Naive thymus-derived CD4-positive, alpha-beta T cell (primary cell): ENCODE measurements at regions not wholly inside any gene's neighbourhood (a gene's known extent, or its start where the extent isn't known, plus 50 kb on each side); places are given as distances from the start of the nearest gene placed in this dataset.
"Not testable (repeated sequence)": the region's sequence is repeated elsewhere in the genome, so short reads cannot be mapped to it uniquely, and the experiment has no call there.

Experiments used
- ATAC-seq: fragments of 150-1000 bp; cut with Tn5 transposase; 2 replicates; pipeline ENCODE4 v1.10.0; 2021; ENCODE audit warnings: mild to moderate bottlenecking, moderate library complexity
- CTCF ChIA-PET: fragments of 350-600 bp; sonication (Branson Sonifier 250); formaldehyde crosslinking; loops from one replicate; lab custom pipeline; 2021; ENCODE audit warnings: antibody characterized with exemption; lab: Charles Lee
- POLR2A ChIA-PET: fragments of 350-600 bp; sonication (Branson Sonifier 250); formaldehyde crosslinking; loops from one replicate; lab custom pipeline; 2021; ENCODE audit warnings: antibody characterized with exemption, inconsistent platforms; lab: Charles Lee
- DNase-seq, 9 donors: peaks; one replicate each; pipeline versions ENCODE4 v3.0.0 to v3.0.0-alpha.2; 2020 to 2022; ENCODE audit warnings: mixed read lengths in 1 of 9
- H3K27ac ChIP-seq: one replicate; pipeline ENCODE4 v1.7.0; 2013; ENCODE audit warnings: mild to moderate bottlenecking, low read depth, low read length, moderate library complexity
- H3K27me3 ChIP-seq, 2 donors: one replicate each; pipeline ENCODE4 v1.7.0; 2013; ENCODE audit warnings: low read length in 2 of 2, mild to moderate bottlenecking in 2 of 2, moderate library complexity in 2 of 2; ENCODE audit not compliant: control insufficient read depth in 2 of 2, insufficient read depth in 2 of 2
- H3K36me3 ChIP-seq, 3 experiments: 1 replicate in 2 of 3; 2 replicates in 1 of 3; pipeline ENCODE4 v1.7.0; 2013; ENCODE audit warnings: low read length in 3 of 3, mild to moderate bottlenecking in 3 of 3, moderate library complexity in 1 of 3; ENCODE audit not compliant: insufficient read depth in 3 of 3, control insufficient read depth in 2 of 3
- H3K4me1 ChIP-seq, 2 donors: one replicate each; pipeline ENCODE4 v1.7.0; 2013; ENCODE audit warnings: low read length in 2 of 2, mild to moderate bottlenecking in 2 of 2, moderate library complexity in 1 of 2; ENCODE audit not compliant: control insufficient read depth in 2 of 2, insufficient read depth in 2 of 2
- H3K4me3 ChIP-seq: 2 replicates; pipeline ENCODE4 v1.7.0; 2013; ENCODE audit warnings: mild to moderate bottlenecking, low read length
- H3K9me3 ChIP-seq, 3 experiments: 1 replicate in 2 of 3; 2 replicates in 1 of 3; pipeline ENCODE4 v1.7.0; 2013; ENCODE audit warnings: low read length in 3 of 3; ENCODE audit not compliant: control insufficient read depth in 2 of 3
- H3K27ac Mint-ChIP-seq, 9 donors: one replicate each; pipeline ENCODE4 v1.8.0; 2020 to 2022; ENCODE audit warnings: mixed read lengths in 9 of 9, mild to moderate bottlenecking in 8 of 9, moderate library complexity in 5 of 9, inconsistent platforms in 2 of 9
- H3K27me3 Mint-ChIP-seq, 5 donors: one replicate each; pipeline ENCODE4 v1.8.0; 2021 to 2022; ENCODE audit warnings: mixed read lengths in 5 of 5, mild to moderate bottlenecking in 1 of 5
- H3K36me3 Mint-ChIP-seq, 5 donors: one replicate each; pipeline ENCODE4 v1.8.0; 2020 to 2022; ENCODE audit warnings: mixed read lengths in 5 of 5, mild to moderate bottlenecking in 3 of 5, inconsistent platforms in 1 of 5
- H3K4me1 Mint-ChIP-seq, 7 donors: one replicate each; pipeline ENCODE4 v1.8.0; 2020 to 2022; ENCODE audit warnings: mixed read lengths in 7 of 7, mild to moderate bottlenecking in 3 of 7, inconsistent platforms in 1 of 7
- H3K4me3 Mint-ChIP-seq, 10 donors: one replicate each; pipeline ENCODE4 v1.8.0; 2020 to 2022; ENCODE audit warnings: mild to moderate bottlenecking in 10 of 10, mixed read lengths in 10 of 10, moderate library complexity in 6 of 10, inconsistent platforms in 2 of 10
- H3K9me3 Mint-ChIP-seq, 11 donors: one replicate each; pipeline ENCODE4 v1.8.0; 2020 to 2022; ENCODE audit warnings: mixed read lengths in 11 of 11, mild to moderate bottlenecking in 4 of 11, inconsistent platforms in 1 of 11, moderate library complexity in 1 of 11
- intact Hi-C, 2 donors: fragments of 100-400 bp; cut with micrococcal nuclease; formaldehyde crosslinking; loops; one replicate each; pipeline ENCODE4 v1.15.1; 2023

DNA sequence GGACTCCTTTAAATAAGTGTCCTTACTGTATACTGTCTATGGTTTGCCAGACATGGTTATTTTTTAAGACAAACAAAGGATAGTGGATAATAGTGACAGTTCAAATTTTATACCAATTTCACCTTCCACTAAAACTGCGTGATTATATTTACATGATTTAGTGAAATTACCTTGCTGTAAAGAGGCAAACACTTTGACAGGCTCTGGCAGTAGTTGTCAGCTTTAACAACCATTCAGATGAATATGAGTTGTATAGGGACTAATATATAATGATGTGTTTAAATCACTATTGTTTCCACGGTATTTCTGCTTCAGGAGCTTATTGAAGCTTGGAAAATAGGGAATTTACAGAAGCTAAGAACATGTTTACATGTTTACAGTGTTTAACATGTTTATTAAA is 1364.0 kb downstream of the FSCB start:
- Histone ChIP-seq H3K4me1 (no peaks in the 10 kb centered on the region), H3K27ac (no peak overlapping the region), H3K4me3 (no peak overlapping the region), H3K27me3 (no peaks in the 10 kb centered on the region), H3K9me3 (no peaks in the 10 kb centered on the region), H3K36me3 (no peaks in the 10 kb centered on the region)
- Mint-ChIP-seq H3K9me3 (peaks cover 0 to 6% (median 3%) of the 10 kb centered on the region in 11 donors), H3K4me3 (no peak overlapping the region), H3K36me3 (no peaks in the 10 kb centered on the region), H3K27me3 (no peaks in the 10 kb centered on the region), H3K27ac (no peak overlapping the region), H3K4me1 (peaks cover 0 to 1% (median 0%) of the 10 kb centered on the region in 7 donors)
- ATAC-seq (no peak), DNase-seq (no peak)
- POLR2A ChIA-PET: no interaction called here
- intact Hi-C loops: no loop called here
- CTCF ChIA-PET: interaction anchor here (0.7 kb wide), 1 partner anchor 59 kb away, joined by 3 read pairs; no protein-coding TSS in a partner anchor

DNA sequence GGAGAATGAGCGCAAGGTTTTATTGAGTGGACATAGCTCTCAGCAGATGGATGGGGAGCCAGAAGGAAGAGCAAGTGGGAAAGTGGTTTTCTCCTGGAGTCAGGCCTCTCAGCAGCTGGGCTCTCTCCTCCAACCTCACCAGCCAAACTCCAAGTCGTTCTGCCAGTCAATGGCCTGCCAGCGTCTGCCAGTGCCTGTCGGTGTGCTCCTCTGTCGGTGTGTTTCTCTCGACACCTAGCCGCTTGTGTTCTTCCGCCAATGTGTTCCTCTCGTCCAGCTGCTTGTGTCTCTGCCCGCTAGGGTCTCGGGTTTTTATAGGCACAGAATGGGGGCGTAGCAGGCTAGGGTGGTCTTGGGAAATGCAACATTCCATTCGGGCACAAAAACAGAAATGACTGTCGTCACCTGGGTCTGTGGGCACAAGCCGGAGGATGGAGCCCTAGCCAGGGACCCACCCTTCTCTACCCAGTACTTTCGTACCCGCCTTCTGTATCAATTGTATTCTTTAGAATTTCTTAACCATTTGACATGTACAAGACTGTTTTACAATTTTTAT is 1365.4 kb downstream of the FSCB start:
- Histone ChIP-seq H3K36me3 (no peaks in the 10 kb centered on the region), H3K4me1 (no peaks in the 10 kb centered on the region), H3K4me3 (no peak overlapping the region), H3K27ac (no peak overlapping the region), H3K27me3 (no peaks in the 10 kb centered on the region), H3K9me3 (no peaks in the 10 kb centered on the region)
- no peak overlapping the region for H3K4me3 Mint-ChIP-seq
- H3K36me3 Mint-ChIP-seq: no peaks in the 10 kb centered on the region
- intact Hi-C loops: no loop called here
- DNase-seq: no peak
- ChIA-PET CTCF (no interaction called here), POLR2A (no interaction called here)
- peaks cover 0 to 8% (median 3%) of the 10 kb centered on the region in 11 donors for H3K9me3 Mint-ChIP-seq
- peaks cover 0 to 1% (median 0%) of the 10 kb centered on the region in 7 donors for H3K4me1 Mint-ChIP-seq
- no peaks in the 10 kb centered on the region for H3K27me3 Mint-ChIP-seq
- ATAC-seq: no peak
- no peak overlapping the region for H3K27ac Mint-ChIP-seq

DNA sequence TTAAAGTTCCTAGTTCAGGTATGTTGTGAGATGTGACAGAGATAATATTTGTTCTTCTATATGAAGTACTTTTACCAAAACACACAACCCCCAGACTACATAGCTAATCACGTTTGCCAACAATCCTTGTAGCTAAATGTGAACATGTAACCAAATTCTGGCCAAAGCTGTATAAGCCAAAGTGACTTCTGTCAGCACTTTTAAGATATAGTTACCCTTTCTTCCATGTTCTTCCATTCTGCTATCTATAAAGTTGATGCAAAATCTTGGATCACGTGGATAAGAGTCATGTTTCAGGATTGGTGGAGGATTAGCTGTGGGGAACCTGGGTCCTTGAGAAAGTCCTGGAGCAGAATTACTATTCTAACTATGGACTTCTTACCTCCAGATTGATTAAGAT is 1366.6 kb downstream of the FSCB start:
- Histone ChIP-seq H3K27ac (no peak overlapping the region), H3K27me3 (no peaks in the 10 kb centered on the region), H3K4me1 (no peaks in the 10 kb centered on the region), H3K36me3 (no peaks in the 10 kb centered on the region), H3K9me3 (no peaks in the 10 kb centered on the region), H3K4me3 (no peak overlapping the region)
- H3K36me3 Mint-ChIP-seq: no peaks in the 10 kb centered on the region
- ATAC-seq (no peak), DNase-seq (no peak)
- H3K9me3 Mint-ChIP-seq: peaks cover 0 to 11% (median 4%) of the 10 kb centered on the region in 11 donors
- CTCF ChIA-PET: no interaction called here
- POLR2A ChIA-PET: no interaction called here
- intact Hi-C loops: no loop called here
- H3K27me3 Mint-ChIP-seq: no peaks in the 10 kb centered on the region
- peaks cover 0 to 1% (median 0%) of the 10 kb centered on the region in 7 donors for H3K4me1 Mint-ChIP-seq
- no peak overlapping the region for H3K27ac Mint-ChIP-seq
- no peak overlapping the region for H3K4me3 Mint-ChIP-seq

GRCh38 chr14:43135877-43136411 is 1371.1 kb downstream of the FSCB start:
- no peak overlapping the region for H3K4me3 Mint-ChIP-seq
- H3K36me3 Mint-ChIP-seq: no peaks in the 10 kb centered on the region
- no peak for ATAC-seq
- ChIA-PET CTCF (no interaction called here), POLR2A (no interaction called here)
- H3K27me3 Mint-ChIP-seq: no peaks in the 10 kb centered on the region
- no peak overlapping the region for H3K27ac Mint-ChIP-seq
- H3K4me3 ChIP-seq: no peak overlapping the region
- no peaks in the 10 kb centered on the region for H3K9me3 ChIP-seq
- no peaks in the 10 kb centered on the region for H3K4me1 Mint-ChIP-seq
- no peaks in the 10 kb centered on the region for H3K27me3 ChIP-seq
- intact Hi-C loops: no loop called here
- peaks cover 0 to 23% (median 4%) of the 10 kb centered on the region in 11 donors for H3K9me3 Mint-ChIP-seq
- H3K27ac ChIP-seq: no peak overlapping the region
- no peaks in the 10 kb centered on the region for H3K36me3 ChIP-seq
- H3K4me1 ChIP-seq: no peaks in the 10 kb centered on the region
- DNase-seq: no peak

DNA sequence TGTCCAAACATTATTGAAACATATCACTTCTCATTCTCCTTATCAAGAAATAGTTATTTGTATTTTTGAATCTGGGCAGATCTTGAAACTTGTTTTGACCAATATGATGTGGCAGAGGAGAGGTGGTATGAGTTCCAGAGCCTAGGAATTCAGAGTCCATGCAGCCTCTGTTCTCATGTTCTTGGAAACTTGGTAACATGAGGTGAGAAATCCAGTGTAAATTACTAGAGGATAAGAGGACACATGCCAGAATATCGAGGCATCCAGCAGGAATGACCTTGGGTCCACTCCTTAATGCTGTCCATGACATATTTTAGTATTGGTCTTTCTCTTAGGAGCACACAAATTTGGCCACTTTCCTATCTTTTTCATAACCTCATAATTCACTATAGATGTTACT is 1374.6 kb downstream of the FSCB start:
- Mint-ChIP-seq H3K27ac (no peak overlapping the region), H3K9me3 (peaks cover 0 to 22% (median 6%) of the 10 kb centered on the region in 11 donors), H3K4me1 (no peaks in the 10 kb centered on the region), H3K27me3 (no peaks in the 10 kb centered on the region), H3K36me3 (no peaks in the 10 kb centered on the region), H3K4me3 (no peak overlapping the region)
- intact Hi-C loops: no loop called here
- H3K9me3 ChIP-seq: no peaks in the 10 kb centered on the region
- DNase-seq (no peak), ATAC-seq (no peak)
- H3K27ac ChIP-seq: no peak overlapping the region
- no peaks in the 10 kb centered on the region for H3K36me3 ChIP-seq
- no peak overlapping the region for H3K4me3 ChIP-seq
- ChIA-PET CTCF (no interaction called here), POLR2A (no interaction called here)
- no peaks in the 10 kb centered on the region for H3K27me3 ChIP-seq
- no peaks in the 10 kb centered on the region for H3K4me1 ChIP-seq

DNA sequence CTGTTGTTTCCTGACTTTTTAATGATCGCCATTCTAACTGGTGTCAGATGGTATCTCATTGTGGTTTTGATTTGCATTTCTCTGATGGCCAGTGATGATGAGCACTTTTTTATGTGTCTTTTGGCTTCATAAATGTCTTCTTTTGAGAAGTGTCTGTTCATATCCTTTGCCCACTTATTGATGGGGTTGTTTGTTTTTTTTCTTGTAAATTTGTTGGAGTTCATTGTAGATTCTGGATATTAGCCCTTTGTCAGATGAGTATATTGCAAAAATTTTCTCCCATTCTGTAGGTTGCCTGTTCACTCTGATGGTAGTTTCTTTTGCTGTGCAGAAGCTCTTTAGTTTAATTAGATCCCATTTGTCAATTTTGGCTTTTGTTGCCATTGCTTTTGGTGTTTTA is 1378.7 kb downstream of the FSCB start:
- H3K4me3 Mint-ChIP-seq, H3K4me1 ChIP-seq, intact Hi-C loops, H3K4me3 ChIP-seq, CTCF ChIA-PET, H3K4me1 Mint-ChIP-seq, H3K36me3 Mint-ChIP-seq, ATAC-seq, H3K27ac Mint-ChIP-seq, H3K27ac ChIP-seq, H3K36me3 ChIP-seq, DNase-seq, H3K27me3 Mint-ChIP-seq, POLR2A ChIA-PET, H3K27me3 ChIP-seq, H3K9me3 ChIP-seq: not testable (repeated sequence)
- peaks cover 0 to 14% (median 4%) of the 10 kb centered on the region in 11 donors for H3K9me3 Mint-ChIP-seq

DNA sequence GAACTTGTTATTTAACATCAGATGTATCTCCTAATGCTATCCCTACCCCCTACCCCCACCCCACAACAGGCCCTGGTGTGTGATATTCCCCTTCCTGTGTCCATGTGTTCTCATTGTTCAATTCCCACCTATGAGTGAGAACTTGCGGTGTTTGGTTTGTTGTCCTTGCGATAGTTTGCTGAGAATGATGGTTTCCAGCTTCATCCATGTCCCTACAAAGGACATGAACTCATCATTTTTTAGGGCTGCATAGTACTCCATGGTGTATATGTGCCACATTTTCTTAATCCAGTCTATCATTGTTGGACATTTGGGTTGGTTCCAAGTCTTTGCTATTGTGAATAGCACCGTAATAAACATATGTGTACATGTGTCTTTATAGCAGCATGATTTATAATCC is 1379.2 kb downstream of the FSCB start:
- H3K27ac ChIP-seq, DNase-seq, H3K36me3 ChIP-seq, H3K4me3 Mint-ChIP-seq, H3K27me3 Mint-ChIP-seq, H3K4me1 ChIP-seq, H3K9me3 ChIP-seq, CTCF ChIA-PET, H3K36me3 Mint-ChIP-seq, H3K27me3 ChIP-seq, POLR2A ChIA-PET, H3K4me1 Mint-ChIP-seq, intact Hi-C loops, ATAC-seq, H3K27ac Mint-ChIP-seq, H3K4me3 ChIP-seq: not testable (repeated sequence)
- peaks cover 0 to 13% (median 4%) of the 10 kb centered on the region in 11 donors for H3K9me3 Mint-ChIP-seq
